Renal cortex interstitium (tissue), 11 donors: ENCODE measurements at regions not wholly inside any gene's neighbourhood (a gene's known extent, or its start where the extent isn't known, plus 50 kb on each side); places are given as distances from the start of the nearest gene placed in this dataset.
"Not testable (repeated sequence)": the region's sequence is repeated elsewhere in the genome, so short reads cannot be mapped to it uniquely, and the experiment has no call there.

Experiments used
- DNase-seq, 11 donors: peaks; one replicate each; pipeline ENCODE4 v3.0.0-alpha.2; 2013; ENCODE audit warnings: low read depth in 9 of 11, low spot score in 4 of 11; ENCODE audit errors: extremely low read depth in 1 of 11

DNA sequence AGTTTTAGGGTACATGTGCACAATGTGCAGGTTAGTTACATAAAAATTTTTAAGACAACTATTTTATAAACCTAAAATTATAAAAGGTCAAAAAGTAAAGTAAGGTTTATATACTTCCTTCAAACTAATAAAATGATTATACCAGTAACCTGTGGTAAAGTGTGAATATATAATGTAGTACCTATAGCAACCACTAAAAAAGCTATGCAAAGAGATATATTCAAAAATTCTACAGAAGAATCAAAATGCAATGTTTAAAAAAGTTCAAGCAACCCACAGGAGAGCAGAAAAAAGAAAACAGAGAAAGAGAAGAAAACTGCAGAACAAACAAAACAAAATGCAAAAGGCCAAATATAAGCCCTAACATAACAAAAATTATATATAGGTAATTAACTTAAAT lies 379.5 kb upstream of the GALNTL6 start:
- no peak for DNase-seq

- DNase-seq, result no peak
Measured at GRCh38 chr4:171432536-171432935, 380.7 kb upstream of the GALNTL6 start.

DNA sequence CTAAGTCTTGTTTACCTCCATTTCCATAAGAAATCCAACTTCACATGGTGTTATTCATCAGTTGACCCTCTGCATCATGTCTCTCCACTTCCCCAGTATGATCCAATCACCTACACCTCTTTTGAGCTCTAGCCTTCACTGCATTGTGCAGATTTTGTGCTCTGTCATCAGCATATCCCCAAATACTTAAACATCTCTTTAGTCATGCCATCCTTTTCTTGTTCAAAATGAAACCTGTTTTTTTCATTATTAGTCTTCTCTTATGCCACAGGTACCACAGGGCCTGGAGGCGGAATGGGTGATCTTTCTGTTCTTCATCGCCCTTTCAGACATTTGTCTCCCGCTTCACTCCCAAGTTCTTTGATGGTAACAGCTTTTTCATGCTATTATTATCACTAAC lies 382.7 kb upstream of the GALNTL6 start:
- DNase-seq, result no peak

DNA sequence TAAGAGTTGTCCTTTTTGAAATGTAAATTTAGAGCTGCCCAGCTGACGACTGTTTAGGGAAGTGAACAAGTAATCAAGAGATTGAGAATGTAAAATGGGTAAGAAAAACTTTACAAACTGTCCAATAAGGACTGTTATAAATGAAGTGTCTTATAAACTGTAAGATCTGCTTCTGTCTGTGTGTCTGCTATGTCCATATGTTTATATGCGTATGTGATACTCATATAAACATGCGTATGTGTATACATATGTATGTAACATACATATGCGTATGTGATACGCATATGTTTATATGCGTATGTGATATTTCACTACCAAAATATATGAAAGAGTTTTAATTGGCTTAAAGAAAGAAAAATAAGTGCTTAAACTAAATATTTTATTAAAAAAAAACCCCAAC lies 416.0 kb upstream of the GALNTL6 start:
- no peak for DNase-seq

DNA sequence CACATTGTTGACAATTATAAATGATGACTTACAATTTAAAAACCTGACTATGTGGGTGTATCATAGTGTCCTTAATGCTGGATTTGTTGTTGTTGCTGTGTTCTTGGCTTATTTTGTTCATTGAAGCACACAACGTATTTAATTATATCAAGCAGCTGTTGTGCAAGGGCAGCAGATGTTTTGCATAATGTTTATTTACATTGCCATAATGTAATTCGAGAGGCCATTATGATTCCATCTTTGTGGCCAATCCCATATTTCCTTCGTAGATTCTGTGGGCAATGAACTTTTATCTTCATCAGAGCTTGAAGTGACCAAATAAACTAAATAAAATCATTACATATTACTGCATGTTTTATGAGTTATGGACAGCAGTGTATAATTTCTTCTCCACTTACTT lies 422.6 kb upstream of the GALNTL6 start:
- DNase-seq, result peak in 8 of 11 donors; percentile 1 to 27 (median 20)

- DNase-seq, result no peak
Measured at GRCh38 chr4:171378323-171378722, 434.9 kb upstream of the GALNTL6 start.

GRCh38 chr4:171376724-171377123 lies 436.5 kb upstream of the GALNTL6 start:
- no peak for DNase-seq

DNA sequence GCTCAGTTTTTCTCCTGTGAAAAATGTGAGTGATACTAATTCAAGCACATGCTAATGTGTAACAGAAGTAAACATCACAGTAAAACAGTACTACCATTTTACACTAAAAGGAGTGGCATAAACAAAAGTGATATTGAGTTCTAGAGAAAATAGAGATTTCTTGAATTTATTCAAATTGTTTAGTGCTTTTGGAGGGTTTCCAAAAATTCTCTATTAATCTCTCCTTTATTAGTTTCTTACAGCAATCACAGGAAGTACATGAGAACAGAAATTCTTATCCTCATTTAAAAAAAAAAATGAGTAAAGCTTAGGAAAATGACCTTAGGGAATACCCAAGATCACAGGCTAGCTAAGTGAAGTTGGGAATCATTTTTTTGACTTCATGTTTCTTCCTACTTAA lies 459.7 kb upstream of the GALNTL6 start:
- no peak for DNase-seq

GRCh38 chr4:171348090-171348489 lies 465.1 kb upstream of the GALNTL6 start:
- no peak for DNase-seq

DNA sequence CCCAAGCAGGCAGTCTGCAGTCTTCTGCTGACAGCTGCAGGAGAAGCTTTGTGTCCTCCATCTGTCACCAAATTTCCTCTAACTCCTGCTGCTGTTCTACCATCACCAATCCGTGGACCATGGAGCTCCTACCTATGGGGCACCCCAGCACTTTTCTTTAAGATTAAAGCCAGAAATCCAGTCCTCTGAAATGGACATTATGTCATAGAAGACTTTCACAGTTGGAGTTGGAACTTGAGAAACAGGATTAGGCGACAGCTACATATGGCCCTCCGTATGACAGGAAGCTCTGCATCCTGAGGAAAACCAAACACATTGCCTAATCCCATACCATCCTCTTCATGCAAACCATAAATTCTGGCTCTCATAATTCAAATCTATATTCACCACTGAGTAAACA lies 470.6 kb upstream of the GALNTL6 start:
- DNase-seq, result no peak

GRCh38 chr4:171340258-171340657 lies 472.9 kb upstream of the GALNTL6 start:
- DNase-seq, result no peak

DNA sequence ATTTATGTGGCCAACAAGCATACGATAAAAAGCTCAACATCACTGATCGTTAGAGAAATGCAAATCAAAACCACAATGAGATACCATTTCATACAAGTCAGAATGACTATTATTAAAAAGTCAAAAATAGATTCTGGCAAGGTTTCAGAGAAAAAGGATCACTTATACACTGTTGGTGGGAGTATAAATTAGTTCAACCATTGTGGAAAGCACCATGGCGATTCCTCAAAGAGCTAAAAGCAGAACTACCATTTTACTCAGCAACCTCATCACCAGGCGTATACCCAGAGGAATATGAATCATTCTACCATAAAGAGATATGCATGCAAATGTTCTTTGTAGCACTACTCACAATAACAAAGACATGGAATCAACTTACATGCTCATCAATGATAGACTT lies 478.7 kb upstream of the GALNTL6 start:
- no peak for DNase-seq

DNA sequence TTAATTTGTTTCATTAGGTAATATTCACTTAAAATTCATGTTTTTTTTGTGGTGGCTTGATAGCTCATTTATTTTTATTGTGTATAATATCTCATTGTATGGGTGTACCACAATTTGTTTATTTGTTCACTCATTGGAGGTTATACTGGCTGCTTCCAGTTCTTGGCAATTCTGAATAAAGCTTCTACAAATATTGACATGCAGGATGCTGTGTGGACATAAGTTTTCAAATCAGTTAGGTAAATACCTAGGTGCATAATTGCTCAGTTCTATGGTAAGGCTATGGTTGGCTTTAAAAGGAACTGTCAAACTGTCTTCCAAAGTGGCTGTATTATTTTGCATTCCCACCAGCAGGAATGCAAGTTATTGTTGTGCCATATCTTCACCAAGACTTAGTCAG lies 504.5 kb upstream of the GALNTL6 start:
- DNase-seq, result no peak

GRCh38 chr4:171298048-171298718 lies 515.0 kb upstream of the GALNTL6 start:
- DNase-seq, result not testable (repeated sequence)

DNA sequence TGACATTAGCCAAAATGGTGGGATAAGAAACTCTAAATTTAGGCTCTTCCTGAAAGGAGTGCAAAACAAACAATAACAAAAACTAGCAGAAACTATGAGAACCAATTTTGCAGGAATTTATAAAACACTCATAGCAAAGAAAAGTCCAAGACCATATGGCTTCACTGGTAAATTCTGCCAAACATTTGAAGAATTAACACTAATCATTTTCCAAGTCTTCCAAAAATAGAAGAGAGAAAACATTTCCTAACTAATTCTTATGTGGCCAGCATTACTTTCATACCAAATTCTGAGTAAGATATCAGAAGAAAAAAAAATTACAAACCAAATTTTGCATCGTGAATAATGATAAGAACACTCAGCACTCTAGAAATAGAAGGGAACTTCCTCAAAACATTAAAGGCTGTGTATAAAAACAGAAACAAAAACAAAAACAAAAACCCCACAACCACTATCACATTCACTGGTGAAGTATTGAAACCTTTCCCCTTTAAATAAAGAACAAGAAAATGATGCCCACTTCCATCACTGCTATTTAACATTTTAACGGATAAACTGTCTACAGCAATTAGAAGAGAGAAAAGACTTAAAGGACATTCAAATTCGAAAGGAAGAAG lies 524.3 kb upstream of the GALNTL6 start:
- DNase-seq, result no peak

DNA sequence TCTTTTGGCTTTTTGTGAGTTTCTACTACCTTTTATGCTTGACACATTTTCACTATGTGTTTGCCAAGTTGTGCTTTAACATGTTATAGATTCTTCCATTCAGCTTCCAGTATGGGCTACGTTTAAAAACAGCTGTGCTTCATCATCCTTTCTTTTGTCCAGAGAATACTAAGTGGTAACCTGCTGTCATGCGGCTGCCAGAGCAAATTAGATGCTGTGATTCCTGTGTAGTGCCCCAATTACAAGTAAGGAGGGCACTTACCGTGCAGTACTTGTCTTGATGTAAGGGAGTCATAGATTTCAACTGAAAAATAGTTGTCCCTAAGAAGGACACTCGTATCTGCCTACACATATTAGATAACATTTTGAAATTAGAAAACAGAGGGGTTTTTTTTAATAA lies 531.8 kb upstream of the GALNTL6 start:
- DNase-seq, result no peak

- DNase-seq, result no peak
Measured at GRCh38 chr4:171279131-171279530, 534.1 kb upstream of the GALNTL6 start.

DNA sequence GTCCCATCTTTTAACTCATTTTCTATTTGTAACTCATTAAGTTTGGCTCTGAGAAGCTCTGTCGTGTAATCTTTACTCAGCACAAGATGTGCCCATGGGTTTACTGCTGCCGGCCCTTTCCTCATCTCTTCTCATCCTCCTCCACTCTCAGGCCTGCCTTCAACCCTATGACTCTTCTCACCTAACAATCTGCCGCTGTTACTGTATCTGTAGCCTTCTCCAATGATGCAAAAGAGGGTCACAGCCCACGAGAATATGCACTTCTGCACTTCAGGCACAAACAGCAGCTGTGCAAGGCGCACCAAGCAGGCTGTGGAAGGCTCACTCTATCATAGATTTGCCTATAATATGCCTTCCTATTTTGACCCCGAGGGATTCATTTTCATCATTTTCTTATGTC lies 546.5 kb upstream of the GALNTL6 start:
- no peak for DNase-seq

GRCh38 chr4:171265190-171265818 lies 547.9 kb upstream of the GALNTL6 start:
- no peak for DNase-seq

GRCh38 chr4:171256223-171256622 lies 557.0 kb upstream of the GALNTL6 start:
- DNase-seq, result no peak

GRCh38 chr4:171246948-171247347 lies 566.3 kb upstream of the GALNTL6 start:
- DNase-seq, result no peak
